Kidney tubule cell (primary cell): ENCODE measurements at regions not wholly inside any gene's neighbourhood (a gene's known extent, or its start where the extent isn't known, plus 50 kb on each side); places are given as distances from the start of the nearest gene placed in this dataset.

Experiments
- DNase-seq: peaks from one replicate; pipeline ENCODE4 v3.0.0-alpha.2; 2018; ENCODE audit warnings: low spot score

GRCh38 chrX:39809331-39809730 is 288.4 kb downstream of the BCOR start:
- peak; percentile 81 for DNase-seq

GRCh38 chrX:39810901-39811300 is 286.9 kb downstream of the BCOR start:
- DNase-seq: no peak

GRCh38 chrX:39811376-39811775 is 286.4 kb downstream of the BCOR start:
- DNase-seq: no peak

GRCh38 chrX:39813631-39814277 is 284.0 kb downstream of the BCOR start:
- peak; percentile 61 for DNase-seq

GRCh38 chrX:39814391-39814790 is 283.4 kb downstream of the BCOR start:
- DNase-seq: peak; percentile 19

GRCh38 chrX:39815631-39816030 is 282.1 kb downstream of the BCOR start:
- peak; percentile 50 for DNase-seq

- DNase-seq: no peak
Measured at GRCh38 chrX:39816871-39817731, 280.7 kb downstream of the BCOR start.

GRCh38 chrX:39817754-39818470 is 279.8 kb downstream of the BCOR start:
- no peak for DNase-seq

GRCh38 chrX:39818750-39819149 is 279.0 kb downstream of the BCOR start:
- DNase-seq: no peak

- DNase-seq: no peak
Measured at GRCh38 chrX:39819921-39820849, 277.6 kb downstream of the BCOR start.

GRCh38 chrX:39820938-39821708 is 276.6 kb downstream of the BCOR start:
- no peak for DNase-seq

GRCh38 chrX:39821709-39822095 is 276.1 kb downstream of the BCOR start:
- DNase-seq: no peak

GRCh38 chrX:39822133-39822748 is 275.5 kb downstream of the BCOR start:
- DNase-seq: no peak

GRCh38 chrX:39823424-39823823 is 274.3 kb downstream of the BCOR start:
- no peak for DNase-seq

GRCh38 chrX:39823854-39824253 is 273.9 kb downstream of the BCOR start:
- DNase-seq: no peak

- no peak for DNase-seq
Measured at GRCh38 chrX:39826813-39827543, 270.8 kb downstream of the BCOR start.

- no peak for DNase-seq
Measured at GRCh38 chrX:39827951-39828350, 269.8 kb downstream of the BCOR start.

- no peak for DNase-seq
Measured at GRCh38 chrX:39828971-39829370, 268.8 kb downstream of the BCOR start.

GRCh38 chrX:39829965-39830364 is 267.8 kb downstream of the BCOR start:
- DNase-seq: no peak

- no peak for DNase-seq
Measured at GRCh38 chrX:39830414-39830813, 267.3 kb downstream of the BCOR start.
